HG03575 (cell line): ENCODE measurements at regions not wholly inside any gene's neighbourhood (a gene's known extent, or its start where the extent isn't known, plus 50 kb on each side); places are given as distances from the start of the nearest gene placed in this dataset.

ENCODE experiments used
- ATAC-seq: cut with Tn5 transposase; IDR thresholded peaks from one replicate; pipeline ENCODE4 v1.9.1; 2021; ENCODE audit not compliant: unreplicated experiment, insufficient number of reproducible peaks, low FRiP score; ENCODE audit errors: extremely low read depth

GRCh38 chr12:106001105-106001836 lies 137.5 kb downstream of the NUAK1 start:
- ATAC-seq: no peak

- no peak for ATAC-seq
These were observed 136.9 kb downstream of the NUAK1 start for GRCh38 chr12:106001837-106002218.

GRCh38 chr12:106003297-106003696 lies 135.5 kb downstream of the NUAK1 start:
- ATAC-seq: no peak

GRCh38 chr12:106004289-106004688 lies 134.5 kb downstream of the NUAK1 start:
- no peak for ATAC-seq

GRCh38 chr12:106006382-106006781 lies 132.4 kb downstream of the NUAK1 start:
- ATAC-seq: no peak

- no peak for ATAC-seq
These were observed 131.8 kb downstream of the NUAK1 start for GRCh38 chr12:106006940-106007339.

GRCh38 chr12:106010741-106011140 lies 128.0 kb downstream of the NUAK1 start:
- no peak for ATAC-seq
